GM19463 (cell line): ENCODE measurements at regions not wholly inside any gene's neighbourhood (a gene's known extent, or its start where the extent isn't known, plus 50 kb on each side); places are given as distances from the start of the nearest gene placed in this dataset.

Experiments
- ATAC-seq: cut with Tn5 transposase; IDR thresholded peaks from one replicate; pipeline ENCODE4 v1.9.1; 2021; ENCODE audit warnings: mild to moderate bottlenecking, moderate library complexity; ENCODE audit not compliant: unreplicated experiment

DNA sequence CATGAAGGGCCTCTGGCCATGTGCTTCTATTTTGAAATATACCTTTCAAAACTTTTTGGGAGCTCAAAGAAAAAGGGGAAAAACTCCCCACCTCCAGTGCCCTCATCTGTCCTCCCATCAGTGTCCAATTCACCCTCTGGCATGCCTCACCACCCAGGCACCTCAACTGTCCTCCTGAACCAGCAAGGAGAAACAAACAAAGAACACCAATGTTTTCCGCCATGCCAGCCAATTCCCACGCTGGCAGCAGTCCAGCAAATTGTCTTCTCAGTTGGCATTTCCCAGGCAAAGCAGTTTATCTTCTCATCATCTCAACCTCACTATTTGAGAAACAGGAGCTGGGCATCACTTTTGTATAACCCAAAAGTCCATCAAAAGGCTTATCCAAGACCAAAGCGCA, 496.9 kb downstream of the SOX6 start:
- no peak for ATAC-seq

DNA sequence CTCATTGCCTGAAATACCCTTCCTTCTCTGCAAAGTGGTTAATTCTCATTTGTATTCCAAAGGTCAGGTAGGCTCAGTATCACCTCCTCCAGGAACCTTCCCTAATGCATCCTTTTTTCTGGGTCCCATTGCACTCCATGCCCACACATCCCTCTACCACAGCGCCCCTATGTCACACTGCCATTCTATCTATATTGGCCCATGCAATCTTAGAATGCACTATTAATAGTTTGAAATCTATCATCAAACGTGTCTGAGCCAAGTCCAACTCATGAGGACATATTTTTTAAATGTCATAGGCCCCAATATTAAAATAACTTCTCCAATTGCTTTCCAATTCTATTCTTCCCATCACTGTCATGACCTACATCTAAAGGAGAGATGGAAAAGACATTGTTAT, 495.1 kb downstream of the SOX6 start:
- no peak for ATAC-seq

DNA sequence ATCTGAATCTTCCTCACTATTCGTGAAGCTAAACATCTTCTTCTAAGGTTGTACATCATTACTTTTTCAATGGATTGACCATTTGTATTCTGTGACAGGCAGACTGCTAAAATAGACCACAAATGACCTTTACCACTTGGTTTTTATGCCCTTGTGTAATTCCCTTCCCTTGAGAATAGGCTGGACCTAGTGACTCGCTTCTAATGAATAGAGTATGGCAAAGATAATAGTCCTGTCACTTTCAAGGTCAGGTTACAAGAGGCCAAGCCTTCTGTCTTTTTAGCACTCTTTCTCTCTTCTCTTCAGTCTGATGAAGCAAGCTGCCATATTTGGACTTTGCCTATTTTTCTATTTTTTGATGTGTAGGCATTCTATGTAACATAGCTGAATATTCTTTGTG, 492.9 kb downstream of the SOX6 start:
- no peak for ATAC-seq

DNA sequence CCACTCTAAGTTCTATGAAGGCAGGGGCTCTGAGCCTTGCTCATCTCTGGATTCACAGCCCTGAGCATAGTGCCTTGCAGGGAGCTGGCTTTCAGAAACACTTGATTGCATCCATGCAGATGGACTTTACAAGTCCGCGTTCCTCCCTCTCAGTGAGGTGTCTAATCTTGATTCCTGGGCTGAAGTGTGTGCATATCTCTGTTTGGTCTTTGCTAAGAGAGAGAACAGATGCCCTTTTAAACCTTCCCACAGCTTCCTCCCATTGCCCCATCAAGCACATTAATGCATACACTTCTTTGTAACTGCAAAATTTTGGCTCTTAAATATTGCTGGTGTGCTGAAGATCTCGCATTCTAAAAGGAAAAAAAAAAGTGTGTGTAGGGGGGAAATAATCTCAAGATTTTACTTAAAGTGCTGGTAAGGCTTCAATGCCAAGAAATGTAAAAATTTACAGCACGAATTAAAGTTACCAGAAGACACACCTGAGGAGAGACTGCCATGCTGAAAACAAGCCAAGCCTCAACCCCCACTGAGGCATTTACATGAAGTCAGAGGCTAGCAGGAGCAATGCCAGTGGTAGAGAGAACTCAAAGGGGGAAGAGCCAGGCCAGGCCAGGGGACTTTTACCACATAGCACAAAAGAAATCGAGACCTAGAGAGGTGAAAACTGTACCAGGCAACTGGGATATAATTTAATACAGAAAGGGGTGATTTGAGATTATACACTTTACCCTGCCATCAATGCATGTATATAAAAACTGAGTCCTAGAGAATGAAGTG, 492.1 kb downstream of the SOX6 start:
- ATAC-seq, result no peak

DNA sequence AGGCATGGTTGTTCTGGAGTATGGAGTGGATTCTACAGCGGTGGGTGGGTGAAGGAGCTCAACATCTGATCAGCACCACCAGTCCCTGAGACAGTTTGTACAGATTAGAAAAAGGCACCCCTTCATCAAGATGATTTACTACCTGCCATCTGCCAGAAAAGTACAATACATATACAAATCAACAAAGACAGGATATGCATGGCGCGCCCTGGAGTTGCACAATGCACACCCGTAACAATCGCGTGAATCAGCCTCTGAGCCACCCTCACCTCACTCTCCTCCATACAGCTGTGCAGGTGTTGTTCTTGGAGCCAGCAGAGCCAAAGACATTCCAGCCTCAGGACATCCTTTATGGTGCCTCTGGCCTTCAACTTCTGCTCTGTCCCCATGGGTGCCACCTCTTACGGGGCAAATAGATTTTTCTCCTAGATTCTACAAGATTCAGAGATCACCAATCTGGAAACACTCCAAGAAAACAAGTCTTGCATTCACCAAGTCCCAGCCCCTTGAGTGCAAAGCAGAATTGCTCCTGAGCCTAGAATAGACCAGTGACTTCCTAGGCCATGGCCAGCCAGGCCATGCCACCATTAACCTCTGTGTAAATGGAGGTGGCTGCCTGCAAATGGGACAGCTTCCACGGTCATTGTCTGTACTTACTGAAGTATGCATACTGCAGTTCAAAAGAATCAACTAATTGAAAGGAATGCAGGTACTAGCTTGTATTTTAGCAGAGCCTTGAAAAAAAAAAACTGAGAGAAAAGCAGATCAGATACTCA, 490.9 kb downstream of the SOX6 start:
- no peak for ATAC-seq

DNA sequence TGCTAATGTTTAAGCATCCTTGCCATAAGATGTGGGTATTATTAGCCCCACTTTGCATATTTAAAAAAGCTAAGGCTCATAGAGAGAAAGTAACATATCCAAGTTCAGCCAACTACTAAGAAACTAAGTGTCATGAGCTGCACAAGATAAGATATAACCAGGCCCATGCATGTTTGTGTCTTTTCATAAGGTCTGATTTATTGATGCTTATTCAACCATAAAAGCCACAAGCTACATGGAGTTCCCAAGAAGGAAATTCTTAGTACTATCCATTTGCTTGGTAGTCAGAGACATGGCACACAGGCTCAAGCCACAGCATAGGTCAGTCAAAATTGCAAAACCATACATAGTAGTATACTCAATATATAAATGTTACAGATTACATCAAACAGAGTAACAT, 488.5 kb downstream of the SOX6 start:
- no peak for ATAC-seq

DNA sequence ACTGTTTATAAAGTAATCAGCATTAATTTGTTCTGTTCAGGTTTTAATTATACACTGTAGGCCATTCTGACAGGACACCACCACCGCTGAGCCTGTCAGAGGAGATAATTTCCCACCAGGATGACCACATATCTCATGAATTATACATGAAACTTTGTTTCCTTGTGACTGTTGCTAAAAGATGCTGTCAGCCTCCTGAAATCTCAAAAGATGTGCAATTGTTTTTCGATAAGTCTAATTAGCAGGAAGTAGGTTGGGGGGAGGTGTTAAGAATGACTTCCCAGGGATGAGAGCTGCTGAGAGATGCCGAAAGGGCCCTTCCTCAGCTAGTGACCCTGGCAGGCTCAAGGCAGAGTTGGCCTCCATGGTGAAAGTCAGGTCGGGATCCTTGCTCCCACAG, 485.4 kb downstream of the SOX6 start:
- no peak for ATAC-seq

DNA sequence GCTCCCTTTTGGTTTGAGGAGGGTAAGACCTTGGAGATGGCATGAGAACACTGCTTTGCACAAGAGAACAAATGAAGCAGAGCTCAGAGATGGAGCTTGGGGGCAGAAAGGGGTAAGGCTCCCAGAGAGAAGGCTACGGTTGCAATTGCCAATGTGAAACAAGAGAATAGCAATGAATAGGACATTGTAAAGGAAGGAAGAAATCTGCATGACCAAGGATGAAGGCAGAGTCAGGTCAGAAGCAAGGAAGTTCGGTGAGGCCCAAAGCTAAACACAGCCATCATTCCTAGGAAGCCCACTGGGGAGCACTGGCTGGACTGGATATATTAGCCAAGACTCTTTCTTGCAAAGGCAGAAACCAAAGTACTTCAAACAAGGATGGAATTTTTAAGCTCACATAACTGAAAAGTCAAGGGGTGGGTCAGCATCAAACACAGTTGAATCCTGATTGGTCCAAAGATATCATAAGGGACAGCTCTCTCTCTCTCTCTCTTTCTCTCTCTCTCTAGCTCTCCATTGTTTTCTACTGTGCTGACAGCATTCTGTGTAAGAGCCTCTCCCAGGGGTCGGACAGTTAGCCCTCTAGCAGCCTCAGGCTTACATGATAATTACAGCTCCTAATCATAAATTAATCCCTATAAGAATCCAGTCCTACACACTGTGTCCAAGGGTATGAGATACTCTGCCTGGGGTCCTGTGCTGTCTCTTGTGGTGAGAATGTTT, 484.3 kb downstream of the SOX6 start:
- no peak for ATAC-seq

DNA sequence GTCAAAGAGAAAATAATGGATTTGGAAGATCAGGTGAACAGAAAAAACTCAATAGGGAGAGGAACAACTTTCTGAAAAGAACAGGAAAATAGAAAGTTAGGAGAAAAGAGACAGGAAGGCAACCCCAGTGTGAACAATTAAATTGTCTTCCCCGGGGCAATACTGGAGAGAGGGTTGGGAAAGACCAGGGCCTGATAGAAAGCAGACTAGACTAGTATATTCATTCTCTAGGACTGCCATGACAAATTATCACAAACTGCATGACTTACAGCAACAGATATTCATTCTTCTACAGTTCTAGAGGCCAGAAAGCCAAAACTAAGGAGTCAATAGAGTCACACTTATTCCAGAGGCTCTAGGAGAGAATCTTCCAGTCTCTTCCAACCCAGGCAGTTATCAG, 482.8 kb downstream of the SOX6 start:
- ATAC-seq, result no peak

DNA sequence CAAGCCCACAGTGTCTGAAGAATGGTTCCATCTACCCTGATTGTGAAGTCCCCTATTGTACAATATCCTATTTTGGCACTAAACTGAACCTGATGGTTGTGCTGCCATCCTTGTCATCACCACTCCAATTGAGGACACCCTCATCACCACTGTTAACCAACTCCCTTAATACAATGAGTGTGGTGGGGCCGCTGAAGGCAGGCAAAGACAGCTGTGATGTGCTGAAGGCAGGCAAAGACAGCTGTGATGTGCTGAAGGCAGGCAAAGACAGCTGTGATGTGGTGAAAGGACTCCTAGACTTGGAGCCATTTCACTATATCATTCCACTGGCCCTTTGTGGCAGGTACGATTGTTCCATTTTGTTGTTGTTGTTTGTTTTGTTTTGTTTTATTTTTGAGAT, 481.6 kb downstream of the SOX6 start:
- no peak for ATAC-seq

DNA sequence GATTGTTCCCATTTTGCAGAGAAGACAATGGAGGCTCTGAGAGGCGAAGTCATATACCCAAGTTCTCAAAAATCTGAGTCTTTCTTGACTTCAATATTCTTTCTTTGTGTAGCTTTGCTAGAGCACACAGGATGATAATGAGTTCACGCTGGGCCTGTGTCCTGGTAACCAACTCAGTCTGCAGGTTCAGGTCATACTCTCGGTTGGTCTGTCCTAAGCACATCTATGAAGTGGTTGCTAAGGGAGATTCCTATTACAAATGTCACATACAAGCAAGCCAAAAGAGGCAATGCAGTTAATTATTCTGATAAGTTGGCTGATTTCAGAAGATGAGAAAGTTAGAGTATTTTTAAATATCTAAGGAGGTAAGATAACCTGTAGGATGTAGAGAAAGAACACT, 481.0 kb downstream of the SOX6 start:
- no peak for ATAC-seq

DNA sequence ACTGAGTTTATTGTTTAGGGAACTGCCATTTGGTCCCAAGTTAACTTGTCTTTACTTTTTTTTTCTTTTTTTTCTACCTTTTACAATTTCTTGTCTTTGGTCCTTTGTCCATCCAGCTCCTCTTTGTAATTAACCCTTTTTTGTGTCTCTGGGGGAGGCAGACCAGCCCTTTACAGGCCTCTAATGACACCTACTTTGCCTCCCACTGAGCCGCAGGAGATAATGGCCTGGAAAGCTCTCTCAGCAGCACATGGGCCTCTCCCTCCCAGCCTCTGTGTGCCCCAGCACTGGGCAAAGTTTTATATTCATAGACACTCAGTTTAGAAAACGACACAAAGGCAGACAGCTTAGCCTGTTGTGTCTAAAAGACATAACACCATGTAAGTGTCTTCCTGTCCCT, 480.4 kb downstream of the SOX6 start:
- no peak for ATAC-seq

DNA sequence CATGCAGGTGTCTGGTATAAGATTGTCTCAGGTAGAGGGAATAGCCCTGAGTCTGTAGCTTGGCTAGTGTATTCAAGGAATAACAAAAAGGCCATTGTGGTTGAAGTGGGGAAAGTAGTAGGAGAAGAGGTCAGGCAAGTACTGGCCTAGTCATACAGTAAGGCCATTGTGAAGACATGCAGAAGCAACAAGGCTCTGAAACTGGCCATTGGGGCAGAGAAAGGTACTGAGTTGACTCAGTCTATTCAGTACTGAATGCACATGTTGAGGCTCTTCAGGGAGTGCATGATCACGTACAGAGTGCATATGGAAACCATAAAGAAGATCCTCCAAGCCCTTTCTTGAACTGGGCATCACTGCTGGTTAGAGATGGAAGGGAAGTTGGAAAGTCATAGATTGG, 477.6 kb downstream of the SOX6 start:
- no peak for ATAC-seq

DNA sequence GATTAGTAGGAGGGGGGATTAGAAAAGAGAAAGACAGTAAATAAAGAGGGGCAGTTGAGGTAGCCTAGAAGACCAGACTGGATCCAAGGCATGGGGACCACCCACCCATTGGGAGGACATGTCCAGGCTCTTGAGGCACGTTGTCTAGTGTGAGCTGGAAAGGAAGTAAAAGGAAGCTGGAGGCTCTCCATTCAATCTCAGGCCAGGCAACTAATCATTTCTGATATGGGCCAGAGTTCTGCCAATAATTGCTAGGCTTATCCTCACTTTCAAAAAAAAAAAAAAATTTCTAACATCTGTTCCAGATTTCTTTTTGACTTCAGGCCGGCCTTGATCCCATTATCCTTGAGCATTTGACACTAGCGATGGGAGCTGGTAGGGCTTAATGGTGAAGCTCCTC, 476.1 kb downstream of the SOX6 start:
- ATAC-seq, result no peak

DNA sequence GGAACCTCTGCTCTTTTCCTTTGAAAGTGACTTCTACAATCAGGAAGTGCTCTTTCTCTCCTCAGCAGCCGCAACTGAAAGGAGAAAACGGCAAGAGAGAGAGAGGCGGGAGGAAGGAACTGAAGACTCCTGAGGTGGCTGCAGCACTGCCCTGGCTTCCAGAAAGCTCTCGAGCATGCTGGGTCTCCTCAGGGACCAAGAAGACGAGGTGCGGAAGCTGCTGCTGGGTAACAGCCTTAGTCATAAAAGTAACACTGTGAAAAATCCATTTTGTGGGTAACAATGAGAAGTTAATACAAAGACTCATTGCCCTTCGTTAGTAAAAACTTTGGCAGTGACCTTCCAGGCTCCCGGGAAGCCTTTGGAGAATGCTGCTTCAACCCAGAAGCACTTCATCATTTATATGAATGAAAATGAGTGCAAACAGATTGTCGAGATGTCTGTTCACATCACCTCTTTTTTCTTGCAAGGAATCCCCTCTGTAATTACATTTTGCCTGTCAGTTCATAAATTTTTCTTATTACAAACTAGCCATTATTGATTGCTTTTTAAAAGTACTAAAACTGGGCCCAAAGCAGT, 473.4 kb downstream of the SOX6 start:
- no peak for ATAC-seq

DNA sequence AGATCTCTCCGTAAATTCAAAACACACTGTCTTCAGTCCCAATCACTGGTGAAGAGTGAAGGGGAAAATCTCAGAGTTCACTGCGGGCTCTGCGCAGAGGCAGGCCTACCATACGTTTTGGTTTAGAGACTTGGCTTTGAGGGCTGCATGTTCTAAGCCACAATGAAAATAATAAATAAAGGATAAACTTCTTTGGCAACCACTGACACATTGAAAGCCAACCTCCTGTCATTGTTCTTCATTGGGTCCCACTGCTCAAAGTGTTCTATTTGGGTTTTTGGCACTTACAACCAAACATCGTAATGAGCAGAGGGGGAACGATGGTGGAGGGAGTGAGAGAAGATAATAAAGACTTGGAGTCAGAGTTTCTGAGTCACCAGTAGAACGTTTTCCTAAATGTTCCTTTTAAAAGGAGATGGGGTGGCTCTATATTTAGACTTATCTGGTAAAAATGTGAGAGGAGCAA, 472.9 kb downstream of the SOX6 start:
- ATAC-seq, result no peak

DNA sequence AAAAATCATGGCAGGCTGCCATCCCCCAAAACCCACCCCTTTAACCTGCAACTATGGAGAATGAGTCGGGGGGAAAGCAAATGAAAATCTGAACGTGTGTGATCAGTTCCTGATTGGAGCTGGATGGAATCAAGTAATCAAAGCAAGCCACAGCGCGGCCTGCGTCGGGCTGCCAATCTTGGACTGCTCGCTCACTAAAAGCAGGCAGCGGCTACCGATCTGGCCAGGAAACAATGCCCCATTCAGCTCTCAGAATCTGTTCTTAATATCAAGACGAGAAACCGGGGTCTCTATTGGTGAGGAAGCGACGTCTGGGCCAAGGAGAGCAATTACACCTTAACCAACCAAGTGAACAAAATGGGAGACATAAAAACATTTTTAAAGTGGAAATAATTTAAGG, 472.2 kb downstream of the SOX6 start:
- ATAC-seq, result no peak

DNA sequence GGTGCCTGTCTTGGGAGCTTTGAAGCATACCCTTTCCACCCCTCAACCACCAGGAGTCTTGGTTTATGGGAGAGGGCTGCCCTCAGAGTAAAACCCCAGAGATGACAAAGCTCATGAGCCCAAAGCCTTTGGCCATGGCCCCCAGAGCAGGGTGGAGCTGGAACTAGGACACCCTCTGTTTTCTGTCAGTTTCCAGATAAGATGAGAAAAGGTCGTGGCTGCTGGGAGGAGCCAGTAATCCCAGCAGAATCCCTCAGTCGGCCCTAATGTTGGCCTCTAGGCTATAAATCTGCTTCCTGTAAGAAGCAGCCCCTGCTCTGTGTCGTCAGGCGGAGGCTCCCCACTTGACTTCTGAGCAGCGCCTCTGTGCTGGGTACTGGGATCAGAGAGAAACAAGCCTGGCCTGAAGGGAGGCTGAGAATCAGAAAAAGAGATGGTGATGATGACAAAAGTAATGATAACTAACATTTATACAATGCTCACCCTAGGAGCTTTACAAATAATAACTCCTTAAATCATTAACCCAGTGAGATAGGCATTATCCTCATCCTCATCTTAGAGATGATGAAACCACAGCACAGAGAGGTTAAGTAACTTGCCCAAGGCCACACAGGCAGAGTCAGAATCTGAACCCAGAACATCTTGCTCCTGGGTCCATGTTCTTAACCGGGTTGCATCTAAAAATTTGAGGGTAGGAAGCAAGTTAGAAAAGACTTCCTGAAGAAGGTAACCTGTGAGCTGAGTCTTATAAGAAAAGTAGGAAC, 471.4 kb downstream of the SOX6 start:
- ATAC-seq, result no peak

DNA sequence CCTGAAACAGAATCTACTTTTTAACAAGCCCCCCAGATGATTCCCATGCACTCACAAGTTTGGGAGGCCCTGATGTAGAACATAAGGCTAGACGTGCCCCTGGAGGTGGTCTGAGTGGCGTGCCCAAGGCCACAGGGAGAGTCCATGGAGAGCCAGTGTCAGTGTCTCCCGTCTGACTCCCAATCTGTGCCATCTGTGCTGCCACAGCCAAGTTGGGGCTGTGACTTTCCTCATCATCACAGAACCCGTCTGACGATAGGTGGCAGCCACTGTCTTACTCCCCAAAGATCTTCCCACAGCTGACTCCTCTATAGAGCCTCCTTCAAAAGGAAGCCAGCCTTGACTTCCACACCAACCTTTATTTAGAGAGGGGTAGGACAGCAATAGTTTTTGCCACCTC, 470.5 kb downstream of the SOX6 start:
- ATAC-seq, result no peak

DNA sequence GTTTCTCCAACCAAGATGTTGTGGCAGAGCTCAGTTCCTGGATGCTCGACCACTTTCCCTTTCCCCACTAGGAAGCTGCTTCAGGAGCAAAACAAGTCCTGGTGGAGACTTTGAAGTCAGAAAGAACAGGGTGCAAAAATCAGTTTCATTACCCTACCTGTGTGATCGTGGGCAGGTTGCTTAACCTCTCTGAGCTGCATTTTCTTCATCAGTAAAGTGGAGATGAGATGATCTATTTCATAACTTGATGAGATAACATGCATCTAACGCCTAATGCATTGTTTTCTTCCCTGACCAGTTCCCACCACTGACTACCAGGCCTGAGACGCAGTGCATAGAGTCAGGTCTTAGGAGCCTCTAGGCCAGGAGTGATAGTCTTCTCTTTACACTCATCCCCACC, 470.0 kb downstream of the SOX6 start:
- no peak for ATAC-seq

DNA sequence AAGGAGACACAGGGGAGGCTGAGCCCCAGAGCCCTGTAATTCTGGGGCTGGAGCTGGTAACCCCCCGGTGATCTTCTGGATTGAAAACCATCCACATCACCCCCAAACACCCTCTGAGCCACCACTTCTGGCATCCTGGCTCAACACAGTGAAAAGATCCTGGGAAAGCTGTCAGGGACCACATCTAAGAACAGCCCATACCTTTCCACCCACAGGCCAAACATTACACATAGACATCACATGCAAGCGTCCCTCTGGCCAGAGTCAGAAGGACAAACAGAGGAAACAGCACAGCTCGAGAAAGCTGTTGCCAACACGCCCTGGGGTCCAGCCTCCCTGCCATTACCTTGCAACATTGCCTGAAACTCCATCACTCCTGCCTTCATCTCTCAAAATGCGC, 469.5 kb downstream of the SOX6 start:
- no peak for ATAC-seq
